SHP77 treated with DMSO at 0.1 percent for 48 hours (cell line): ENCODE measurements at regions not wholly inside any gene's neighbourhood (a gene's known extent, or its start where the extent isn't known, plus 50 kb on each side); places are given as distances from the start of the nearest gene placed in this dataset.

ENCODE experiments used
- DNase-seq: peaks from one replicate; lab custom pipeline; 2025; lab: John Stamatoyannopoulos, UW

- DNase-seq = no peak
Measured at GRCh38 chr9:19998823-19999455, 210.1 kb upstream of the SLC24A2 start.

- DNase-seq = no peak
Measured at GRCh38 chr9:19998153-19998552, 209.3 kb upstream of the SLC24A2 start.

DNA sequence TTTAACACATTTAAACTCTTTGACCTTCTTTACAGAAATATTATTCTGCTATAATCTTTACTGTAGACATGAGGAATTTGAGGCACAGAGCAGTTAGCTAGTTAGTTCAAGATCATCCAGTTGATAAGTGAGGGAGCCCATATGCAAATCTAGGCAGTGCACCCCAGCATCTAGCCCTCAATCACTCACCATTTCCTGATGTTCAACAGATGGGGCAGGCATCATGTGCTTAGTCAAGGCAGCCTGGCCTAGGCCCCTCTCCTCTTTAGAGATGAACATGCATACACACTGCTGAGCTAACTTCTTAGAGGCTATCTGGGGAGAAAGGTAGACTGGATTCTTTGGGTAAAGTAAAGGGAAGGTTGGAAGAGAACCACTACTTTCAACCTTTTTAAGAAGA is 206.8 kb upstream of the SLC24A2 start:
- no peak for DNase-seq

GRCh38 chr9:19994296-19994695 is 205.5 kb upstream of the SLC24A2 start:
- no peak for DNase-seq

DNA sequence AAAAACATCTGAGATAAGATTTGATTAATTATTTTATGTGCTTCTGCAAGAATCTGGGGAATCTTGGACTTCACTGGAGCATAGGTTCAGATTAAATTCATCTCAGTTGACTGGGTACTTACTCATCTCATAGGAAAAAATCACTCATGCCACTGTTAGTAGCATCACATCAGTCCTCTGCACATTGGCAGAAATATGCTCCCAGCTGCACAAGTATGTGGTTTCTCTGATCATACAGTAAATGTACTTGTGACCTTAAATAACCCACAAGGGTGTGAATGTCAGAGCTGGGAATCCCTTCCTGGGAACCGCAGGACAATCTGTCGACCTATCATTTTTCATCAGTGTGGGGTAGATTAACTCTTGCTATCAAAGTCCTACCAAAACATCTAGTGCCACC is 203.7 kb upstream of the SLC24A2 start:
- no peak for DNase-seq

DNA sequence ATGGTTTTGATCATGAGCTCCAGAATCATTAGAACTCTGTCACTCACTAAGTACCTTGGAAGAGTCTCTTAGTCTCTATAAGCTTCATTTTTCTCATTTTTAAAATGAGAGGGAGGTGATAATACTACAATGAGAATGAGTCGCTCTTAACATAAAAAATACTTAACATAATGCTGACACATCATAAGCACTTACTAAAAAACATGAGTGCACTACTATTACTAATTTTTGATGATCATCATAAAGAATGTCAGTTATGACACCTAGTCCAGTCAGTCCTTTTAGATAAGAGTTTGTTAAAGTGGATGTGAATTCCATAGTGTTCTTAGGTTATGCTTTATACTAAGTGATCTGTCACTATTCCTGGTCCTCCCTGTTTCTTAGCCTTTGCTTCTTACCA is 200.4 kb upstream of the SLC24A2 start:
- DNase-seq = no peak

- no peak for DNase-seq
Measured at GRCh38 chr9:19988281-19988680, 199.4 kb upstream of the SLC24A2 start.

DNA sequence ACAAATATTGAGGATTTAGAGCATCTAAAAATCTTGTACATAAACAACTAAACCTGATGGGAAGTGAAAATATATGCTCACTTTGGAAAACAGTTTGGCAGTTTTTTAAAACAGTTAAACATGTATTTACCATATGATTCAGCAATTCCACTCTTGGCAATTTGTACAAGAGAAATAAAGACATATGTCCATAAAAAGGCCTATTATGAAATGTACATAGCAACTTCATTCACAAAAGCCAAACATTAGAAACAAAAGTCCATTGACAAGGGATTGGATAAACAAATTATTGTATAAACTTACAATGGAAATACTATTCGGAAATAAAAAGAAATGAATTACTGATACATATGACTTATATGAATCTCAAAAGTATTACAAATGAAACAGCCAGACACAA is 196.2 kb upstream of the SLC24A2 start:
- DNase-seq = no peak

- no peak for DNase-seq
Measured at GRCh38 chr9:19976226-19976625, 187.4 kb upstream of the SLC24A2 start.

- no peak for DNase-seq
Measured at GRCh38 chr9:19975499-19975898, 186.7 kb upstream of the SLC24A2 start.

GRCh38 chr9:19969721-19970120 is 180.9 kb upstream of the SLC24A2 start:
- no peak for DNase-seq

- no peak for DNase-seq
Measured at GRCh38 chr9:19967888-19968459, 179.1 kb upstream of the SLC24A2 start.

DNA sequence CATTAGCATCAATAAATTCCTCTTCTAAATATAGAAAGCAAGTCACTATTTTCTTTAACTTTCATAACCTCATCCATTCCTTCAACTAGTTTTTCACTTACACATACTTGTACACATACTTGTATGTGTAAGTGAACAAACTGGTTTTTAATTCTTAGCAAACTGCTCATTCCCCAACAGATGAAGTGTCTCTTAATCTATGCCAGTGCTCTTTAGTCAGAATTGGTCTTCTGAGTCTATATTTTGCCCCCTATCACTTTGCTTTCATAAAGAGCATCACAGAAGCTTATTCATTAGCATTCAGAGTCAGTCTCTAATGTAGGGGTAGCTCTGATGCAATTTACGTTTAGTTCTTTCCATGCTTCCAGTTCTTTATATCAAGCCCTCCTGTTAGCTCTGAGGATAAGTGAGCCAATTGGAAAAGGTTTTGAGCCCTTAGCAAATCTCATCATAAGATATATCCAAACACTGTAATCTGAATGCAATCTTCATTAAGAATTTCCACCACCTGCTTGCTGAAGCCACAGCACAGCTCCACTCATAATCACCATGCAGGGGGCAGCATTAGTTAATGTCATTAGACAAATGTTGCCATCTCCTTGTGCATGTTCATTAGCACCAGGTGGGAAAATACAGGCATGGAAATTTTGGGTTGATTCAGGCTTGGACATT is 178.5 kb upstream of the SLC24A2 start:
- DNase-seq = no peak

GRCh38 chr9:19965336-19965735 is 176.5 kb upstream of the SLC24A2 start:
- no peak for DNase-seq

DNA sequence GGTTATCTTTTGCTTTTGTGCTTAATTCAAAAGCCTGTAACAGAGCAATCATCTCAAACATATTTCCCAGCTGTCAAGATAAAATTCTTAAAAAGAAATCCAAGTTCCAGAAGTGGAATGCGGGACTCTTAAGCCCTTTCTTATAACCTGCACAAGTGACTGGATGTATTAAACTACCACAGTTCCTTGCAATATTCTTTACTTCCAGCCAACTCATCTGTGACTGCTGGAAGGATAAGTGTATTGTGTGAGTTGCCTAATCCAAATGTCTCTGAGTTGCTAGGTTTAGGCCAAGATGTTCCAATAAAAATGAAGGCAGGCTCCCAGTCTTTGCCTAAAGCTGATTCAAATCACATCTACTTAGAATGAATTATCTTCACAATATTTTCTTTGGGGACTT is 159.2 kb upstream of the SLC24A2 start:
- DNase-seq = no peak

DNA sequence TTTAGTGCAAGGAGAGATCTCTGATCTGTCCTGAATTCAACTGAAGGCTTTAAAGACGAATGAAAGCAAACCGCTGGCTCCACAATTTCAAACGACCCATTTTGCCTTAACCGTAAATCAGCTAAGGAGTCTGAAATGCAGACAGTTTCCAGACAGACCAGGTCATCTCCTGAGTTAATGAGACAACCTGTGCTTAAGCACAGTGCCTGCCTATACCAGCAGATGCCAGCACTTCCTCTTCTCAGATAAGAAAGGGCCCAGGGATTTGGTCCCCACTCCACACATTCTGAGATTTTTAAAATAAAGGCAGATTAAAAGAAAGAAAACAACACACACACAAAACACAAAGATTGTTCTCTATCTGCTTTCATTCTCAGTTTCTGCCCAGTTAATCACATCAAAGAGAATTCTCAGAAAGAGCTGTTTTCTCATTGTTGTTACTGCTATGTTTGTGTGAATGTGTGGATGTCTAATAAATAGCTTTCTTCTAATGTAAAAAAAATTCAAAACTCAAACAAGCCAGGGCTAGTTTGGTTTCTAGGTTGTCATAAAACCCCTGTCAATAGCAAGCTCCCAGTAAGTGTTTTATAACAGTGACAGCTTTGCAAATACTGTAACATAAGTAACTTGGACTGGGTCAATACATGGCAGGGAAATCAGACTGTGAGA is 157.7 kb upstream of the SLC24A2 start:
- DNase-seq = no peak

GRCh38 chr9:19941874-19942273 is 153.0 kb upstream of the SLC24A2 start:
- no peak for DNase-seq

DNA sequence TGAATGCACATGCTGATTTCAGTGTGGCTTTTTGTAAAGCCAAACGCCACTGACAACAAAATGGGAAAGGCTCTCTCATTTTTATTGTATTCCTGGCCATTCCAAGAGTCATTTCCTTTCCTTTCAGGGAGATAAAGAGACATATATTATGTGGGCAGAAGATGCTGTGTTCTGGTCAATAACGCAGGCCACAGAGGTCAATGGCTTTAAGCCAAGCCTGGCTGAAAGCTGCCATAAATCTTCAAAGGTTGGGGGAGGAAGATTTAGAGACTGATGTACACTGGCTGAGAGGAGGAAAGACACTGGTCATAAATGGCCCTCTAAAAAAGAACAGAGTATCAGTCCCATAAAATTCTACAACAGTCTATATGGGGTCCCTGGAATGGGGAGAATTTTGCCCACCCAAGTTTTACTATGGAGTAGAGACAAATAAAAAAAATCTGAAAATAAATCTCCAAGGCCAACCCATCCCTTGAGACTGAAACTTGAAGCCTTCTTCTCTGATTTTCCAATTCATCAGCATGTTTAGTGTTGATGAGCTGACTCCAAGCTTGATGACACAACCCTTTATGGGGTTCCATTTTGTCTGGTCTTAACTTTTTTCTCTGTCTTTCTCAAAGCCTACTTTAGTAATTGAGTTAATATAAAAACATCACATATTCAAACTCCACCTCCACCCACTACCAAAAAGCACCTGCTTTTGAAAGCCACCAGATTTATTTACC is 152.1 kb upstream of the SLC24A2 start:
- no peak for DNase-seq

- no peak for DNase-seq
Measured at GRCh38 chr9:19939734-19940278, 151.0 kb upstream of the SLC24A2 start.

DNA sequence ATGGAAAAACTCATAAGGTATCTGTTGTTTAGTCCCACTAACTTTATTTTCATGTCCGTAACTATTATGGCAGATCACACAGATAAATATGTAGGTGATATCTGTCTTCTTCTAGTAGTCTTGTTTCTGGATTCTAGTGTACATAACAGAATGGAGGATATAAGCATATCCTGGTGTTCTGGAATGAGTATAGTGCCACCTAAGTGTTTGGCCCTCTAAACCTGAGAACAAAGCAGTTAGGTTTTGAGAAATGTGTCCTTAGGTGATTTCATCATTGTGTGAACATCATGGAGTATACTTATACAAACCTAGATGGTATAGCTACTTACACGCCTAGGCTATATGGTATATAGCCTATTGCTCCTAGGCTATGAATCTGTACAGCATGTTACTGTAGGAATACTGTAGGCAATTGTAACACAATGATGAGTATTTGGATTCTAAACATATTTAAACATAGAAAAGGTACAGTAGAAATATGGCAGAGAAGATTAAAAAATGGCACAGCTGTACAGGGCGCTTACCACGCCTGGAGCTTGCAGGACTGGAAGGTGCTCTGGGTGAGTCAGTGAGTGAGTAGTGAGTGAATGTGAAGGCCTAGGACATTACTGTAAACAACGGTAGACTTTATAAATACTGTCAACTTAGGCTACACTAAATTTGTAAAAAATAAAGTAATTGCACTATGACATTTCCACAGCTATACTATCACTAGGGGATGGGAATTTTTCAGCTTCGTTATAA is 150.3 kb upstream of the SLC24A2 start:
- DNase-seq = no peak

DNA sequence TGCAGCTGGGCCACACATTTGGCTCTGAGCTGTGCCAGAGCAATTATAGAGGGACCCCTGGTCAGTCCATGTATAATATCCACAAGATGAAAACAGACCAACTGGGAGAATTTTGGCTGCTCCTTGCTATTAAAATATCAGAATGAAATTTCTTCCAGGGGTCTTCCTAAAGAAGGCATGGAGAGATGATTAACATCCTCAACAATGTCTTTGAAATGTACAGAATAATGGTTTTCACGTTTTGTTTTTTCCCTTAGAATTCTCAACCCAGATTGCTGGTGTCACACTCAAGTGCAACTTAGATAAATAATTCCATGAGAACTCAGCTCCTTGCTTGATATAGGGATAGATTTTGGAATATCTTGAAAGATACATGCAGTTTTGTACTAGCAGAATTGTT is 148.3 kb upstream of the SLC24A2 start:
- no peak for DNase-seq

DNA sequence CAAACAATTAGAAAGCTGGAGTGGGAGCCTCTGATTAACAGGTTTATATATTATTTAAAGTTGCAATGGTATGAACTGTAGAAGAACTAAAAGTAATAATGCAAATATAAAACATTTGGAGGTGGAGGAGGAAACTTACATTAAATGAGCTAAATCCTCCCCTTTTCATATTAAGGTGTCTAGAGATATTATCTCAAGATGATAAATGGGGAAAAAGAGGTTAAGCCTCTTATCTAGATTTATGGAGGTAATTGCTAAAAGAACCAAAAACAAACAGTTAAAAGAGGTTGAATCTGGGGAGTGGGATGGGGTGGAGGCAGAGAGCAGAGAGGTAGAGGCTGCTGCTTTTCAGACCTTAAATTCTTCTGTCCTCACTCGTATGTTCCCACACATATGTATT is 147.8 kb upstream of the SLC24A2 start:
- no peak for DNase-seq
